Astrocyte of the spinal cord (primary cell): ENCODE measurements at regions not wholly inside any gene's neighbourhood (a gene's known extent, or its start where the extent isn't known, plus 50 kb on each side); places are given as distances from the start of the nearest gene placed in this dataset.

ENCODE experiments used
- DNase-seq: peaks from one replicate; pipeline ENCODE4 v3.0.0; 2011; ENCODE audit warnings: low read depth, low spot score
- H3K4me3 ChIP-seq: 2 replicates; pipeline ENCODE4 v1.5.1; 2011; ENCODE audit warnings: low read depth, mild to moderate bottlenecking, low read length, moderate library complexity
- in situ Hi-C: cut with HindIII; loops from 2 replicates; pipeline ENCODE4 v1.10.0; 2017; ENCODE audit warnings: low sequenced_read_pairs
- TF ChIP-seq, protein P1 (sequence below): IDR thresholded peaks from 2 replicates; pipeline ENCODE4 v1.5.1; 2012; ENCODE audit warnings: low read depth, mild to moderate bottlenecking, low read length, inconsistent platforms

- in situ Hi-C loops = no loop called here
- DNase-seq = no peak
- TF ChIP-seq, protein P1, sequence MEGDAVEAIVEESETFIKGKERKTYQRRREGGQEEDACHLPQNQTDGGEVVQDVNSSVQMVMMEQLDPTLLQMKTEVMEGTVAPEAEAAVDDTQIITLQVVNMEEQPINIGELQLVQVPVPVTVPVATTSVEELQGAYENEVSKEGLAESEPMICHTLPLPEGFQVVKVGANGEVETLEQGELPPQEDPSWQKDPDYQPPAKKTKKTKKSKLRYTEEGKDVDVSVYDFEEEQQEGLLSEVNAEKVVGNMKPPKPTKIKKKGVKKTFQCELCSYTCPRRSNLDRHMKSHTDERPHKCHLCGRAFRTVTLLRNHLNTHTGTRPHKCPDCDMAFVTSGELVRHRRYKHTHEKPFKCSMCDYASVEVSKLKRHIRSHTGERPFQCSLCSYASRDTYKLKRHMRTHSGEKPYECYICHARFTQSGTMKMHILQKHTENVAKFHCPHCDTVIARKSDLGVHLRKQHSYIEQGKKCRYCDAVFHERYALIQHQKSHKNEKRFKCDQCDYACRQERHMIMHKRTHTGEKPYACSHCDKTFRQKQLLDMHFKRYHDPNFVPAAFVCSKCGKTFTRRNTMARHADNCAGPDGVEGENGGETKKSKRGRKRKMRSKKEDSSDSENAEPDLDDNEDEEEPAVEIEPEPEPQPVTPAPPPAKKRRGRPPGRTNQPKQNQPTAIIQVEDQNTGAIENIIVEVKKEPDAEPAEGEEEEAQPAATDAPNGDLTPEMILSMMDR = no peak
- H3K4me3 ChIP-seq = no peak overlapping the region
Observed at GRCh38 chr3:68345781-68346180, 586.6 kb downstream of the TAFA4 start.

DNA sequence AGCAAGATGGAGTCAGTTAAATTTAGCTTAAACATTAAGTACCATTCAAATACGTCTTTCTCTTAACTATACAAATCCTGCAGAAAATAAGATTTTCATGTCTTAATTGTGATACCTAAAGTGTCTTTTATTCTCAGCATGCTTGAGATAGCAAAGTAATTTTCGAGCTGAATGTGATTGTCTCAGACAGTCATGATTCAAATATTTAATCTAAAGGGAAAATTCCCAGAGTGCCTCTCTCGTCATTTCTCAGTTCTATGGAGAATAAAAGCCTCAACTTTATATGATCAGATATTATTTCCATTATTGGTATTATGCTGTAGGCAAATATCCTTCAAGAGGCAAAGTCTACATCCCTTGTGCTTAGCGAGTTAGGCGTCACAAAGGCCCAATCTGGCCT, 589.9 kb downstream of the TAFA4 start:
- H3K4me3 ChIP-seq = no peak overlapping the region
- TF ChIP-seq, protein P1 = no peak
- in situ Hi-C loops = no loop called here
- no peak for DNase-seq

DNA sequence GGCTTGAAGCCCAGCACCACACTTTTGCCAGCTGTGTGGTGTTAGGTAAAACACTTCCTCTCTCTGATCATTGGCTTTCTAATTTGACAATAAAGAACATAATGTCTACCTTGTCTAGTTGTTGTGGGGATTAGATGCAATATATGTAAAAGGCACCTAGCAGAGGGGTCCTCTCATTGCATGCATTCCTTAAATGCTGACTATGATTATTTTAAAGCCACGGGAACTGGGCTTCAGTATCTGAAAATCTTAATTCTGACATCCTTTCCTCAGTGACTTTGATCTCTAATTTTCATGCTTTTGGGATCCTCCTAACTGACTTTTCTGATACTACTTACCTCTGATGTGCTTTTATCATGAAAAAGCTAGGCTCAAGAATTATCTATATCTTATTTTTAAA, 596.3 kb downstream of the TAFA4 start:
- DNase-seq = no peak
- TF ChIP-seq, protein P1 = no peak
- in situ Hi-C loops = no loop called here

GRCh38 chr3:68334367-68334986, 597.9 kb downstream of the TAFA4 start:
- in situ Hi-C loops = no loop called here
- no peak overlapping the region for H3K4me3 ChIP-seq
- no peak for DNase-seq
- TF ChIP-seq, protein P1 = no peak

More for the DNA sequence above, 596.3 kb downstream of the TAFA4 start:
- H3K4me3 ChIP-seq = no peak overlapping the region

- no peak for DNase-seq
- TF ChIP-seq, protein P1 = no peak
- in situ Hi-C loops = no loop called here
- no peak overlapping the region for H3K4me3 ChIP-seq
Observed at GRCh38 chr3:68328049-68328448, 604.3 kb downstream of the TAFA4 start.

GRCh38 chr3:68315964-68316363, 616.4 kb downstream of the TAFA4 start:
- H3K4me3 ChIP-seq = no peak overlapping the region
- in situ Hi-C loops = no loop called here
- DNase-seq = no peak
- TF ChIP-seq, protein P1 = no peak

DNA sequence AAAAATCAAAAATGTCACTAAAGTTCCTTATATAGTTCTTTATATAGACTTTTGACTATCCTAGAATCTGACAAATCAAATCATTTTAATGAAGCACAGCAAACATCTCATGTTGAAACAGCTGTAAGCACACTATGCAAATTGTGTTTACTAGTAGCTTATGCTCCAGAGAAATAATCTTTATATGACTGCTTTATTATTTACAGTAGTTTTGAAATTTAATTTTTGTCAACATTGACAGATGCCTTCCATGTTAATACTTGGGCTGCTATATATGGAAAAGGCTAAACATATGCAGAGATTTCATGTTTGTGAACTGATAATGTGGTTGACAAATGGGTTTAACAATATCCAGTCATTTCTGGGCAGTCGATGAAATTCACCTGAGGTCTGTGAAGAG, 616.8 kb downstream of the TAFA4 start:
- H3K4me3 ChIP-seq = no peak overlapping the region
- in situ Hi-C loops = no loop called here
- DNase-seq = no peak
- TF ChIP-seq, protein P1 = no peak
